Neural cell (in vitro differentiated cells): ENCODE measurements at regions not wholly inside any gene's neighbourhood (a gene's known extent, or its start where the extent isn't known, plus 50 kb on each side); places are given as distances from the start of the nearest gene placed in this dataset.

Experiments used
- H2AFZ ChIP-seq: fragments of 200-600, 300-800 bp; sonication (generic), shearing (Covaris generic); 2 replicates; pipeline ENCODE4 v1.6.0; 2014; ENCODE audit warnings: low read depth, mild to moderate bottlenecking, antibody characterized with exemption, low read length, moderate library complexity
- H3F3A ChIP-seq: fragments of 200-600 bp; shearing (Covaris generic); 2 replicates; pipeline ENCODE4 v1.6.1; 2016; ENCODE audit warnings: mild to moderate bottlenecking, moderate library complexity, mixed read lengths, antibody characterized with exemption, low read length; ENCODE audit not compliant: insufficient read depth, poor library complexity, severe bottlenecking
- H3K27ac ChIP-seq: fragments of 200-600, 300-800 bp; sonication (generic), shearing (Covaris generic); 2 replicates; pipeline ENCODE4 v1.5.1; 2014; ENCODE audit warnings: mild to moderate bottlenecking, low read length, moderate library complexity
- H3K27me3 ChIP-seq: fragments of 300-800, 200-600 bp; sonication (generic), shearing (Covaris generic); 2 replicates; pipeline ENCODE4 v1.6.0; 2014; ENCODE audit warnings: mild to moderate bottlenecking, low read depth, low read length, moderate library complexity; ENCODE audit not compliant: insufficient read depth
- H3K36me3 ChIP-seq: fragments of 300-800, 200-600 bp; sonication (generic), shearing (Covaris generic); 2 replicates; pipeline ENCODE4 v1.5.1; 2014; ENCODE audit warnings: mild to moderate bottlenecking, antibody characterized with exemption, low read length, moderate library complexity; ENCODE audit not compliant: insufficient read depth
- H3K4me2 ChIP-seq: fragments of 300-800, 200-600 bp; sonication (generic), shearing (Covaris generic); 2 replicates; pipeline ENCODE4 v1.6.0; 2014; ENCODE audit warnings: mild to moderate bottlenecking, low read length
- H3K4me3 ChIP-seq: fragments of 300-800, 200-600 bp; sonication (generic), shearing (Covaris generic); 2 replicates; pipeline ENCODE4 v1.5.1; 2014; ENCODE audit warnings: mild to moderate bottlenecking, low read length, moderate library complexity
- H3K79me2 ChIP-seq: fragments of 200-600 bp; shearing (Covaris generic); replicated peaks from 2 replicates; pipeline ENCODE4 v1.6.0; 2014; ENCODE audit warnings: mild to moderate bottlenecking, low read length, moderate library complexity; ENCODE audit not compliant: insufficient read depth
- H3K9ac ChIP-seq: fragments of 300-800, 200-600 bp; sonication (generic), shearing (Covaris generic); 2 replicates; pipeline ENCODE4 v1.6.1; 2016; ENCODE audit warnings: mild to moderate bottlenecking, low read length, mixed read lengths
- H3K9me2 ChIP-seq: fragments of 200-600 bp; shearing (Covaris generic); 2 replicates; pipeline ENCODE4 v1.6.1; 2016; ENCODE audit warnings: mild to moderate bottlenecking, low read length, mixed read lengths; ENCODE audit not compliant: insufficient read depth
- H3K9me3 ChIP-seq: fragments of 200-600, 300-800 bp; sonication (generic), shearing (Covaris generic); 2 replicates; pipeline ENCODE4 v1.6.1; 2016; ENCODE audit warnings: mild to moderate bottlenecking, mixed run types, low read length, moderate library complexity, mixed read lengths
- H4K20me1 ChIP-seq: fragments of 200-600 bp; shearing (Covaris generic); 2 replicates; pipeline ENCODE4 v1.6.1; 2016; ENCODE audit warnings: mild to moderate bottlenecking, mixed run types; ENCODE audit not compliant: insufficient read depth
- EP300 ChIP-seq: fragments of 450-650 bp; conservative IDR thresholded peaks from 2 replicates; pipeline ENCODE4 v1.6.1; 2014; ENCODE audit warnings: antibody characterized with exemption, mild to moderate bottlenecking, moderate library complexity; ENCODE audit not compliant: poor library complexity, severe bottlenecking
- EZH2 ChIP-seq: fragments of 200-600, 300-800 bp; shearing (Covaris generic), sonication (generic); IDR thresholded peaks from 2 replicates; pipeline ENCODE4 v1.6.1; 2014; ENCODE audit warnings: antibody characterized with exemption, low read length, borderline replicate concordance, mild to moderate bottlenecking; ENCODE audit not compliant: insufficient read depth, poor library complexity, severe bottlenecking
- MXI1 ChIP-seq: fragments of 450-650 bp; conservative IDR thresholded peaks from 2 replicates; pipeline ENCODE4 v1.6.1; 2014; ENCODE audit warnings: antibody characterized with exemption, mild to moderate bottlenecking; ENCODE audit not compliant: poor library complexity, severe bottlenecking
- POLR2AphosphoS5 ChIP-seq: IDR thresholded peaks from 2 replicates; pipeline ENCODE4 v1.6.1; 2012
- RAD21 ChIP-seq: fragments of 450-650 bp; conservative IDR thresholded peaks from 2 replicates; pipeline ENCODE4 v1.6.1; 2014; ENCODE audit warnings: antibody characterized with exemption, mild to moderate bottlenecking, moderate library complexity
- SMC3 ChIP-seq: fragments of 450-650 bp; conservative IDR thresholded peaks from 2 replicates; pipeline ENCODE4 v1.6.1; 2014; ENCODE audit warnings: antibody characterized with exemption, mild to moderate bottlenecking, moderate library complexity; ENCODE audit not compliant: poor library complexity
- TAF1 ChIP-seq: IDR thresholded peaks from 2 replicates; pipeline ENCODE4 v1.6.1; 2012; ENCODE audit warnings: low read depth
- TF ChIP-seq, protein P1 (sequence below): fragments of 450-650 bp; IDR thresholded peaks from 2 replicates; pipeline ENCODE4 v1.5.1; 2014; ENCODE audit warnings: antibody characterized with exemption, mild to moderate bottlenecking, moderate library complexity; ENCODE audit not compliant: poor library complexity, severe bottlenecking
- TF ChIP-seq, protein P2 (sequence below): IDR thresholded peaks from 2 replicates; pipeline ENCODE4 v1.6.1; 2012; ENCODE audit warnings: borderline replicate concordance

DNA sequence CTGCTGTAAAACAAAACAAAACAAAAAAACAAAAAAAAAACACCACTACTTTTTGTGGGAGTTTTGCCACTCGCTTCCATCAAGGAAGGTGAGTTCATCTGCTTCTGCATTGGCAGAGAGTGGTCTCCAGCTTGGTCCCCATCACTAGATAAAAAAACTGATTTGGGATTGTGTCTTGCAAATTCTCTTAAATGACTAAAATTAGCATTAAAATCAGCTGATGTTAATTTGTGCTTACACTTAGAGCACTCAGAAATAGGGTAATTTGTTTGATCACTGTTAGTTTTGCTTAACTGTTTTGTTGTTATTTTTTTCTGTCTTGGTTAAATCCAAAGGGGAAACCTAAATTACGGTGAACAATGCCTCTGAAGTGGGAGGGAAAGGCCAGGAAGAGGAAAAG, 1048.0 kb downstream of the LRFN5 start:
- TF ChIP-seq TAF1 (no peak), RAD21 (no peak), EZH2 (no peak)
- TF ChIP-seq, protein P1, sequence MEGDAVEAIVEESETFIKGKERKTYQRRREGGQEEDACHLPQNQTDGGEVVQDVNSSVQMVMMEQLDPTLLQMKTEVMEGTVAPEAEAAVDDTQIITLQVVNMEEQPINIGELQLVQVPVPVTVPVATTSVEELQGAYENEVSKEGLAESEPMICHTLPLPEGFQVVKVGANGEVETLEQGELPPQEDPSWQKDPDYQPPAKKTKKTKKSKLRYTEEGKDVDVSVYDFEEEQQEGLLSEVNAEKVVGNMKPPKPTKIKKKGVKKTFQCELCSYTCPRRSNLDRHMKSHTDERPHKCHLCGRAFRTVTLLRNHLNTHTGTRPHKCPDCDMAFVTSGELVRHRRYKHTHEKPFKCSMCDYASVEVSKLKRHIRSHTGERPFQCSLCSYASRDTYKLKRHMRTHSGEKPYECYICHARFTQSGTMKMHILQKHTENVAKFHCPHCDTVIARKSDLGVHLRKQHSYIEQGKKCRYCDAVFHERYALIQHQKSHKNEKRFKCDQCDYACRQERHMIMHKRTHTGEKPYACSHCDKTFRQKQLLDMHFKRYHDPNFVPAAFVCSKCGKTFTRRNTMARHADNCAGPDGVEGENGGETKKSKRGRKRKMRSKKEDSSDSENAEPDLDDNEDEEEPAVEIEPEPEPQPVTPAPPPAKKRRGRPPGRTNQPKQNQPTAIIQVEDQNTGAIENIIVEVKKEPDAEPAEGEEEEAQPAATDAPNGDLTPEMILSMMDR: no peak
- TF ChIP-seq, protein P2, sequence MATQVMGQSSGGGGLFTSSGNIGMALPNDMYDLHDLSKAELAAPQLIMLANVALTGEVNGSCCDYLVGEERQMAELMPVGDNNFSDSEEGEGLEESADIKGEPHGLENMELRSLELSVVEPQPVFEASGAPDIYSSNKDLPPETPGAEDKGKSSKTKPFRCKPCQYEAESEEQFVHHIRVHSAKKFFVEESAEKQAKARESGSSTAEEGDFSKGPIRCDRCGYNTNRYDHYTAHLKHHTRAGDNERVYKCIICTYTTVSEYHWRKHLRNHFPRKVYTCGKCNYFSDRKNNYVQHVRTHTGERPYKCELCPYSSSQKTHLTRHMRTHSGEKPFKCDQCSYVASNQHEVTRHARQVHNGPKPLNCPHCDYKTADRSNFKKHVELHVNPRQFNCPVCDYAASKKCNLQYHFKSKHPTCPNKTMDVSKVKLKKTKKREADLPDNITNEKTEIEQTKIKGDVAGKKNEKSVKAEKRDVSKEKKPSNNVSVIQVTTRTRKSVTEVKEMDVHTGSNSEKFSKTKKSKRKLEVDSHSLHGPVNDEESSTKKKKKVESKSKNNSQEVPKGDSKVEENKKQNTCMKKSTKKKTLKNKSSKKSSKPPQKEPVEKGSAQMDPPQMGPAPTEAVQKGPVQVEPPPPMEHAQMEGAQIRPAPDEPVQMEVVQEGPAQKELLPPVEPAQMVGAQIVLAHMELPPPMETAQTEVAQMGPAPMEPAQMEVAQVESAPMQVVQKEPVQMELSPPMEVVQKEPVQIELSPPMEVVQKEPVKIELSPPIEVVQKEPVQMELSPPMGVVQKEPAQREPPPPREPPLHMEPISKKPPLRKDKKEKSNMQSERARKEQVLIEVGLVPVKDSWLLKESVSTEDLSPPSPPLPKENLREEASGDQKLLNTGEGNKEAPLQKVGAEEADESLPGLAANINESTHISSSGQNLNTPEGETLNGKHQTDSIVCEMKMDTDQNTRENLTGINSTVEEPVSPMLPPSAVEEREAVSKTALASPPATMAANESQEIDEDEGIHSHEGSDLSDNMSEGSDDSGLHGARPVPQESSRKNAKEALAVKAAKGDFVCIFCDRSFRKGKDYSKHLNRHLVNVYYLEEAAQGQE: no peak
- H3K36me3 ChIP-seq: no peaks in the 10 kb centered on the region
- no peaks in the 10 kb centered on the region for H3K9me2 ChIP-seq
- no peaks in the 10 kb centered on the region for H3F3A ChIP-seq
- no peaks in the 10 kb centered on the region for H4K20me1 ChIP-seq
- H3K27ac ChIP-seq: no peak overlapping the region
- H2AFZ ChIP-seq: no peak overlapping the region
- no peak overlapping the region for H3K4me3 ChIP-seq
- H3K9ac ChIP-seq: no peak overlapping the region
- no peaks in the 10 kb centered on the region for H3K79me2 ChIP-seq
- no peaks in the 10 kb centered on the region for H3K9me3 ChIP-seq
- H3K27me3 ChIP-seq: no peaks in the 10 kb centered on the region
- no peak overlapping the region for H3K4me2 ChIP-seq

GRCh38 chr14:42642787-42643186, 1036.1 kb downstream of the LRFN5 start:
- Histone ChIP-seq H3K36me3 (no peaks in the 10 kb centered on the region), H3K9me2 (no peaks in the 10 kb centered on the region), H3K27me3 (no peaks in the 10 kb centered on the region), H3K4me2 (no peak overlapping the region), H3K9me3 (no peaks in the 10 kb centered on the region), H3K27ac (no peak overlapping the region), H4K20me1 (no peaks in the 10 kb centered on the region), H3K79me2 (no peaks in the 10 kb centered on the region), H3K9ac (no peak overlapping the region), H3F3A (no peaks in the 10 kb centered on the region), H3K4me3 (no peak overlapping the region), H2AFZ (no peak overlapping the region)
- no peak for TF ChIP-seq POLR2AphosphoS5
- no peak for TF ChIP-seq SMC3
- TF ChIP-seq EP300: no peak
- no peak for TF ChIP-seq EZH2
- TF ChIP-seq, protein P1: no peak
- TF ChIP-seq RAD21: no peak
- no peak for TF ChIP-seq TAF1
- TF ChIP-seq MXI1: no peak
- TF ChIP-seq, protein P2: no peak
